Adrenal gland (tissue), 5 donors: ENCODE measurements at regions not wholly inside any gene's neighbourhood (a gene's known extent, or its start where the extent isn't known, plus 50 kb on each side); places are given as distances from the start of the nearest gene placed in this dataset.

Experiments
- CTCF ChIP-seq, 6 experiments: fragments of 450-650 bp in 4 of 6; fragments of 200-600 bp in 2 of 6; sonication (generic) in 1 of 6; IDR thresholded peaks; 1 replicate in 5 of 6; 2 replicates in 1 of 6; pipeline versions ENCODE4 v1.5.1 to v1.8.0; 2016 to 2021; ENCODE audit warnings: antibody characterized with exemption in 6 of 6, mild to moderate bottlenecking in 2 of 6, moderate library complexity in 1 of 6
- POLR2A ChIP-seq, 2 donors: fragments of 450-650 bp; IDR thresholded peaks; one replicate each; pipeline ENCODE4 v1.6.1; 2017; ENCODE audit warnings: antibody characterized with exemption in 2 of 2, mild to moderate bottlenecking in 2 of 2, moderate library complexity in 1 of 2
- donor health status: DM: no; HTN: no; CAD: no.

- TF ChIP-seq CTCF (IDR thresholded peaks at IDR 0.05) (no peak), POLR2A (IDR thresholded peaks at IDR 0.05) (no peak)
Observed at GRCh38 chr4:100644150-100644549, 126.3 kb upstream of the EMCN start.
